ENCODE measurements at regions not wholly inside any gene's neighbourhood (a gene's known extent, or its start where the extent isn't known, plus 50 kb on each side); places are given as distances from the start of the nearest gene placed in this dataset.

- no peak for TF ChIP-seq SPI1 (IDR thresholded peaks at IDR 0.05; ENCODE audit: low read depth, low read length)
- no peak for TF ChIP-seq TAF1 (IDR thresholded peaks at IDR 0.05; ENCODE audit: low read depth, low read length)
- TF ChIP-seq POLR2A (IDR thresholded peaks at IDR 0.05; ENCODE audit: low read depth, low read length), result no peak
Observed at GRCh38 chr7:26011039-26011696, 140.8 kb upstream of the NFE2L3 start.
